Skeletal muscle cell (primary cell): ENCODE measurements at regions not wholly inside any gene's neighbourhood (a gene's known extent, or its start where the extent isn't known, plus 50 kb on each side); places are given as distances from the start of the nearest gene placed in this dataset.
A peak's percentile ranks its signal among the peaks of the same experiment; 100 is the strongest.
"Not testable (repeated sequence)": the region's sequence is repeated elsewhere in the genome, so short reads cannot be mapped to it uniquely, and the experiment has no call there.

Experiments used
- DNase-seq: peaks from one replicate; pipeline ENCODE4 v3.0.0-alpha.2; 2010; ENCODE audit warnings: low read depth
- H3K4me3 ChIP-seq: 2 replicates; pipeline ENCODE4 v1.5.1; 2011; ENCODE audit warnings: low read depth, mild to moderate bottlenecking, control low read depth, low read length, moderate library complexity

DNA sequence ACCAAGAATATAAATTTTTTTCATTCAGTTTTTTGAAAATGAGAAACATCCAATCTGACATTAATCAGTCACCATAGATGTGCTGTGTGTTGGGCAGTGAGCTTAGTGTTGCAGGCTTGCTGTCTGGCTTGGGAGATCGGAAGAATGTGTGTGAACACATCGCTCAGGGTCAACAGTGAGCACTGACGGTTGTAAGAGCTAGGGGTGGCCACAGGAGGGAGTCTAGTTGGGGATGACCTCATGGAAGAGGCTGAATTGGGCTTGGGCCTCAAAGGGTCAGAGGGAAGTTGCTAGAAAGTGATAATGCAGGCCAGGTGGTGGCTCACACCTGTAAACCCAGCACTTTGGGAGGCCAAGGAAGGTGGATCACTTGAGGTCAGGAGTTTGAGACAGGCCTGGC is 375.4 kb downstream of the DDX10 start:
- DNase-seq: no peak
- no peak overlapping the region for H3K4me3 ChIP-seq

DNA sequence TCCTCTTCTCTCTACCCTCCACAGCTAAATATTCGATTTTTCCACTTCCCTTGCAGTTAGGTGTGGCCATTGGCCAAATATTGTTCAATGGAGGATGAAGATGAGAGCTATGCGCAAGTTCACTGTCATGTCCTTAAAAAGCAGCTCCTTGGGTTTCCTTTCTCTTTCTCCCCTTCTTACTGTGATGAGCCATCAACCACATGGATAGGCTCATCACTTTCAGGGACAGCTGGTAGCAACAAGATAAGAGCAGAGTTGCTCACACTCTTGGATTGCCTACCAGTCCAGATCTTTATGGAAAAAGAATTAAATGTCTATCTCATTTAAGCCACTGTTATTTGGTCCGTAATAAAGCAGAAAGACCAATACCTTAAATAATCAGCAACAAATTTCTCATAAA is 377.0 kb downstream of the DDX10 start:
- no peak overlapping the region for H3K4me3 ChIP-seq
- DNase-seq: no peak

DNA sequence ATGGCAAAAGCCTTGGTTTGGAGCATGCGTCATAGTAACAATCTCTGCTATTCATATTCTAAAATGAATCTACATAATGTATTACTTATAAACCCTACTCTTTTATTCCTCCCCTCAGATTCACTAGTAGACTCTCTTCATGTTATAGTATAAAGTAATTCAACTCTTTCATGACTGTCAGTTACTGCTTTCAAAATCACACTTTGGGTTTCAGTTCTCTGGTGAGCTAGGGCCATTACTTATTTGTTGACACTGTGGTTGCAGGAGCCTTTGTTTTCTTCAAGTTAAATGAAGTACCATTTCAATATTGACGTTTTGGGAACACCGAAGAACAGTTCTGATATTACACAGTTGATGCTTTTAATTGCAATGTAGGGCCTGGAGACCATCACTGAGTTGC is 378.4 kb downstream of the DDX10 start:
- no peak for DNase-seq
- H3K4me3 ChIP-seq: no peak overlapping the region

DNA sequence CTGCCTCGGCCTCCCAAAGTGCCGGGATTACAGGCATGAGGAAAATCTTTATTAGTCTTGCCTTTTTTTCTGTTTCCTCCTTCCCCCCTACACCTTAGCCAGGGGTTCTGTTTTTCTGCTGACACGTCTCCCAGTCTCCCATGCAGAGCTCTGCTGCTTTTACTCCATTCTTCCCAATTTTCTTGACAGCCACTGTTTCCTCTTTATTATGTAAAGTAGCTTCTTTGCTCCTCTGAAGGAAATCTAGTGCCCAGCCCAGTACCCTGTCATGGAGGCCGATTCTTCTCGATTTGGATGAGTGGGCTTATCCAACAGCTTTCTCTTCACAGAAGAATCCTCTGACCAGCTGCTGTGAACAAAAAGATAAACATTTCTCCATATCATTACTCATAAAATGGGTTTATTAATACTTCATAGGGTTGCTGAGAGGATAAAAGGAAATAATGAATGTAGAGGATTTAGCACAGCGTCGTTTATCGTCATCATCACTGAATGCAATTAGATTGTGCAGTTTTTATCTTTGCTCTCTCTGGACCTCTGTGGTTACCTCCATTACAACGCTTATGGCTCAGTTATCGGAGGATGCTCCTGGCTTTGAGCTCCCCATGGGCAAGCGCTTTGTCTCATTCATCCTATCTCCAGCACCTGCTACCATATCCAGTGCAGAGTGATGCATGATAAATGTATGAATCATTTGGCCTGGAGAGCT is 375.6 kb upstream of the C11orf87 start:
- DNase-seq: no peak
- no peak overlapping the region for H3K4me3 ChIP-seq

DNA sequence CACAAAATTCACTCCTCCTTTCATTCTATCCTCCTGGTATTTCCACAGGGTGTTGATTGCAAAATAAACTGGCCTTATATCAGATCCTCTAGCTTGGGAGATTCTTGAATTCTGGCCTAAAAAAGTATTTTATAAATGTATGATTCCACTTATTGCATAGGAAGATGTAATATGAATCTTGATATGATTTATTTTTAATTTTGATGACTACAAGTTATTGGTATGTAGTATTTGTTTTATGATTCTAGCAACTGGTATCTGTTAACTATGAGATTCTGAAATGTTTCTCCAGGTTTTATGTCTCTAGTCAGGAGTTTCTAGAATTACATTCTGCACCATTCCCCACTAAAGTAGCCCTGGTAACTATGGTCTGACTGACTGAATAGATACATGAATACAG is 373.9 kb upstream of the C11orf87 start:
- DNase-seq: no peak
- no peak overlapping the region for H3K4me3 ChIP-seq

DNA sequence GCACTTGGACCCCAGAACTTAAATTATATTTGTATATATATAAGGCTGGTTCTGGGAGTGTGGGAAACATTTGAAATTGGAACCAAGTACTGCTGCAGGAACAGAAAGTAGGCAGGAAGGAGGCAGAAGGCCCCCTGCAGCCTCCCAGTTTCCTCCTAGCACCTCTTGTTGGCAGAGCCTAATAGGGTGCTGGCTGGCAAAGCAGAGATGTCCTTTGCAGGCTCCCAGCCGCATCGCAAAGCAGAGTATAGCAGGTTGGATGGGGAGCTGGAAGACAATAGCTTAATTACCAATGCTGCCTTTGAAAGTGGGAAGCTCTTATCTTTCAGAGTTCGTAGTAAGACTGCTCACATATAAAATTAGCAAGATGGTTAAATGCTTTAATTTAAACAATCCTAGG is 370.8 kb upstream of the C11orf87 start:
- no peak for DNase-seq

DNA sequence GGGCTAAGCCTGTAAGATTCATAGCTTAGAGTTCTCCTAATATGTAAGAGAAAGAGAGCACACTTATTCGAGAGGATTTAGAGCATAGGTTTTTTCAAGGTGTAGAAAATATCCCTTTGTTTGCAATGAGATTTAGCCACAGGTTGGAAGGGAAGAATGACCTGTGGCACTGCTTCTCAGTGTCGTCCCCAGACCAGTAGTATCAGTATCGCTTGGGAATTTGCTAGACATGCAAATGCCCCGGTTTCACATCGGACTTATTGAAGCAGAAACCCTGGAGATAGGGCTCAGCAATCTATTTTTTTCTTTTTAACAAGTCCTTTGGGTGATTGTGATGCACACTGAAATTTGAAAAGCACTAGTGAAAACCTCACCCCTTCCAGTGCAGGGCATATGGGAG is 362.6 kb upstream of the C11orf87 start:
- DNase-seq: no peak

More for the DNA sequence above, 370.8 kb upstream of the C11orf87 start:
- no peak overlapping the region for H3K4me3 ChIP-seq

DNA sequence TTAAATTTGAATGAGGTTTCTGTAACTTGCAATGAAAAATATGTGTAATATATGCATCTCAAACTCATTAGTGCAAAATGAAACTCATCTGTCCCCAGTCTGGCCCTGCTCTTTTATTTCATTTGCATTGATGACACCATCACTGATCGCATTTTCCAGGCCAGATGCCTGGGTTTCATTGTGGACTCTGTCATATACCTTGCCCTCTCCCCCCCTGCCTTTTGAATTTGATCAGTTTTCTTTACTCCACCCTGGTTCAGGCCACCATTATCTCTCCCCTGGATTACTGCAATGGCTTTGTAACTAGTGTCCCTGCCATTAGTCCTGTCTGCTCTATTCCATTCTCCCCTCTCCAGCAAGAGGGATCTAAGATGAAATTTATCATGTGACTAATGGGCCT is 360.6 kb upstream of the C11orf87 start:
- no peak overlapping the region for H3K4me3 ChIP-seq
- DNase-seq: no peak

More for the DNA sequence above, 362.6 kb upstream of the C11orf87 start:
- no peak overlapping the region for H3K4me3 ChIP-seq

DNA sequence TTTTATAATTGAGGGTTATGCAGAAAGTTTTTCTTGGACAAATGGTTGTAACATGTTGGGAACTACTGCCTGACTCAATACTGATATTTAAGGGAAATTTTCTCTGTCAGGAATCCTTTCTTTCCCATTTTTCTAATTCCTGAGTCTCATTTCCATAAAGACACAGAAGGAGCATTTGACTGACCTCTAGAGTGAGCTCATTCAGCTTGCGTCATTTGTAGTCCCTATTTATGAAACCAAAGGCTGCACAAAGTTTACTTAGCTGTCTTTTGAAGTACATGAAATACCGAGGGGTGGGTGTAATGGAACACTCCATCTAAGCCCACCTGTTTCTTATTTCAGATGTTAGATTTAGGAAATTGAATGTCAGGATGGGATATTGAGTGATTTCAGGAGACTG is 359.5 kb upstream of the C11orf87 start:
- DNase-seq: peak; percentile 67
- no peak overlapping the region for H3K4me3 ChIP-seq

DNA sequence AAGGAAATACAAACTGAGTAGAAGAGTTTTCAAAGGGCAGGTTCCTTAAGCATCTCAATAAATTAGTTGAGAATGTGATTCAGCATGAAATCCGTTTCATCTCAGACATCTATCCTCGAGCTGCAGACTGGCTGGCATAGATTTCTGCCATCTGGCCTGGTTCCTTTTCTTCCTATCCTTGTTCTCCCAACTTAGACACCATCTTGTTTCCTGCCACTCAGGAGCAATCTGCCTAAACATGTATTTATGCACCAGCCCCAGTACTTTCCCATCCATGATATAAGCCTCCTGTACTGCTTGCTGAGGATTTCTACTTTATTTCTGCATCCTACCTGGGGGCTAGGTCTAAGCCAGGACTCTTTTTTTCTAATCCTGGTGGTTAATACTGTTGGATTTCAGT is 359.1 kb upstream of the C11orf87 start:
- DNase-seq: no peak
- no peak overlapping the region for H3K4me3 ChIP-seq

DNA sequence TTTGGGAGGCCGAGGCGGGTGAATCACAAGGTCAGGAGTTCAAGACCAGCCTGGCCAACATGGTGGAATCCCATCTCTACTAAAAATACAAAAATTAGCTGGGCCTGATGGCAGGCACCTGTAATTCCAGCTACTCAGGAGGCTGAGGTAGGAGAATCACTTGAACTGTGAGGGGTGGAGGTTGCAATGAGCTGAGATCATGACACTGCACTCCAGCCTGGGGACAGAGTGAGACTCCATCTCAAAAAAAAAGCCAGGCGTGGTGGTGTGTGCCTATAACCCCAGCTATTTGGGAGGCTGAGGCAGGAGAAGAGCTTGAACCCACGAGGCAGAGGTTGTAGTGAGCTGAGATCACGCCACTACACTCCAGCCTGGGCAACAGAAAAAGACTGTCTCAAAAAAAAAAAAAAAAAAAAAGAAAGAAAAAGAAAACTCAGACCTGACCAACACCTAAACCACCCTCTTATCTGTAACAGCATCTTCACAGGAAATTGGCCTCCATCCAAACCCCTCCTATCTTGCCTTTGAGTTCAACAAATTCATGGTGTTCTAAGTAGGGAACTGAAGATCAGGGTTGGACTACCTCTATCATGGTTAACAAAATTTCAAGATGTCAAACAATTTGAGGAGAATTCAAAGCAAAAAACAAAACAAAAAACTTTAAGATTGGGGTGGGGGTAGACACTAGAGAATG is 357.2 kb upstream of the C11orf87 start:
- H3K4me3 ChIP-seq, DNase-seq: not testable (repeated sequence)

DNA sequence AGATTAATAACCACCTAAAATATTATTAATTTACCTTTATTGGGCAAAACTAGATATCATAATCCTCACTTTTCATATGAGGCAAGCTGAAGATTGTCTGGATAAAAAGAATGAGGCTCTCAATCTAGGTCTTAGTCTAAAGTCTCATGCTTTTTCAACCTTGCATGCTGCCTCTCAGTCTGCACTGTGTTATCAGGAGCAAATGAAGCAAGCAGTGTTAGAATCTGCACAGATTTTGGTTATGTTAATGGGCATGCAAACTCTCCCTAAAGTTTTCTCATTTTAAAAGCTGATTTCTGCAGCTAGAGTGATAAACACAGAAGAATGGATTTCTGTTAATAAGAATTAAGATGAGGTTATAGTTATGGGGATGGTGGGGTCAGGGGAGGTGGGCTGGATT is 350.7 kb upstream of the C11orf87 start:
- no peak for DNase-seq
- no peak overlapping the region for H3K4me3 ChIP-seq

DNA sequence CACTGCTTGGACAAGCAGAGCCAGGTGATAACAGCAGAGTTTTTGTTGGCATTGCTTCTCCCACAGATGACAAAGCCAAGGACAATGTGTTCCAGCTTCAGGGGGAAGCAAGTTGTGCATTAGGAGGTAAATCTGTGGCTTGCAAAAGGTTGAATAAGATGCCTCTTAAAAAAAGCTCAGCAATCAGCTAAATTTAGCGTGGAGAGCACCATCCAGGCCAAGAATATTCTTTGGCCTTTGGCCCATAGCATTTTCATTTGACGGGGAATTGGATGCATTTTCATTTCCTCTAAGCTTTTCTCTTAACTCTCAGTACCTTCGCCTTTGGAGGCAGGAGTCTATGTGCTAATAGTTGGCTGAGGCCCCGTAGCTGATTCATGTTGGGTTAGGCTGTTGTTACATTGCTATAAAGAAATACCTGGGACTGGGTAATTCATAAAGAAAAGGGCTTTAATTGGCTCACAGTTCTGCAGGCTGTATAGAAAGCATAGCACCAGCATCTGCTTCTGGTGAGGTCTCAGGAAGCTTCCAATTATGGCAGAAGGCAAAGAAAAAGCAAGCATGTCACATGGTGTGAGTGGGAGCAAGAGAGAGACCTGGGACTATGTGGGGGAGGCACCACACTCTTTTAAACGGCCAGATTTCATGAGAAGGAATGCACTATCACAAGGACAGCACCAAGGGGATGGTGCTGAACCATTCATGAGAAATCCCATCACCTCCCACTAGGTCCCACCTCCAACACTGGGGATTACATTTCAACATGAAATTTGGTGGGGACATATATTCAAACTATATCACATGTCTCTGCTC is 350.1 kb upstream of the C11orf87 start:
- DNase-seq: peak; percentile 84
- H3K4me3 ChIP-seq: no peak overlapping the region

DNA sequence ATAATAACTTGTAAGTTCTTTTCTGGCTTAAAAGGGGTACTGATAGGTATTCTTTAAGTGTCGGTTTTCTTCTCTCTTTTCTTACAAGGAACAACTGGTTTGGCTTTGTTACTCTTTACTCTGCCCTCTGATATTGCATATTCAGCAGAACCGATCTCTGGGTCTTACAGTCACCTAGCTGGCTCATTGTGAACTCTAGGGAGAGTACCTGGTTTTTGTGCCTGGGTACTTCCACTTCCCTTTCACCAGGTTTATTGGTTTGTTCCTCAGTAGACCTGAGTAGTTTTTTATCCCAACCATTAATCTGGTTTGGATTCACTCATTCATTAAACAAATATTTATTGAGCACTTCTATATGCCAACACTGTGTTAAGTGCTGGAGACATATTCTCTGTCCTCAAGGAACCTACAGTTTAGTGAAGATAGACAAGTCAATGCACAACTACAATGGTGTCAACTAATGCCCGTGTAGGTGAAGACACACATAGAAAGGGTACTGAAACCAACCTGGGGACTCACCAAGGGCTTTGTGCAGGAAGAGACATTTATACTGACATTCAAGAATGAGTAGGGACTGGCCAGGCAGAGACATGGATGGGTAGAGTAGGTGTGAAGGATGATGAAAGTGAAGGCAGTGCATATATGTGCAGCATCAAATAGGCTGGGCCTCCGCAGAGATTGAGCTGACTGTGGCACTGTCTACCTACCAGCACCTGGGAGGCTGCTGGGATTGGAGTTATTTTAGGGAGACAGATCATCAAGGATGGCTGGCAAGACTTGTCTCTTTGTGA is 348.8 kb upstream of the C11orf87 start:
- H3K4me3 ChIP-seq: no peak overlapping the region
- no peak for DNase-seq

DNA sequence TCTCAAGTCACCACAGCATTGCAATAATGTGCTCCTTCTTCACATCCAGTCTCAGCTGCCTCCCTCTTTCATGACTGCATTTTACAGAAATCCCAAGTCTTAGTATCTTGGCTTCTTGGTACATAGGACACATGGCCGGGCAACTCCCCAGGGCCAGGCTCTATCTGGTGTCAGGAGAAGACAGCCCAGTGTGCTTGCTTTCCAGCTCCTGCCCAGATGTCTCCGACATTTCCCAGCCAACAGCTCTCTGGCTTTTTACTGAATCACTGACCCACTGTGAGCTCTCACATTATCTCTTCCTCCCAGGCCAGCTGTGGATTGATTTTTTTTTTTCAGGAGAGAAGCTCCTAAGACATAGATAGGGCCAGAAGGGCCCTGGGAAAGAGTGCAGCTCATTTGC is 346.0 kb upstream of the C11orf87 start:
- no peak for DNase-seq
- no peak overlapping the region for H3K4me3 ChIP-seq

DNA sequence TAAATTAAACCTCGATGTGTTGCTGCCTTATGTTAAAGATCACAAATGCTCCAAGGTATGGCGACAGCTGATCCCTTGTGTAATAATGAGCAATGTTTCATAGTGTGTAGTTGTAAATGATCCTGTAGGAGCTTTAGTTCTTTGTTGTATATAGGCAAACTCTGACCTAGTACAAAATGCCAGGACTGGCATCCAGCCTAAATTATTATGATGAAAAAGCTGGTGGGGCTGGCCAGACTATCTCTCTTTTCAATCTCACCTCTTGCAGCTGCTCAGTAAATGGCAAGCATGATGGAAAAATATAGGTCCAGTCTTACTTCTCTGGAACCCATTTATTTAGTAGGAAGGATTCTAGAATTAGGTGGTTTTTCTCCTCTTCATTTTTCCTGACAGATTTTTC is 345.1 kb upstream of the C11orf87 start:
- no peak for DNase-seq
- no peak overlapping the region for H3K4me3 ChIP-seq

DNA sequence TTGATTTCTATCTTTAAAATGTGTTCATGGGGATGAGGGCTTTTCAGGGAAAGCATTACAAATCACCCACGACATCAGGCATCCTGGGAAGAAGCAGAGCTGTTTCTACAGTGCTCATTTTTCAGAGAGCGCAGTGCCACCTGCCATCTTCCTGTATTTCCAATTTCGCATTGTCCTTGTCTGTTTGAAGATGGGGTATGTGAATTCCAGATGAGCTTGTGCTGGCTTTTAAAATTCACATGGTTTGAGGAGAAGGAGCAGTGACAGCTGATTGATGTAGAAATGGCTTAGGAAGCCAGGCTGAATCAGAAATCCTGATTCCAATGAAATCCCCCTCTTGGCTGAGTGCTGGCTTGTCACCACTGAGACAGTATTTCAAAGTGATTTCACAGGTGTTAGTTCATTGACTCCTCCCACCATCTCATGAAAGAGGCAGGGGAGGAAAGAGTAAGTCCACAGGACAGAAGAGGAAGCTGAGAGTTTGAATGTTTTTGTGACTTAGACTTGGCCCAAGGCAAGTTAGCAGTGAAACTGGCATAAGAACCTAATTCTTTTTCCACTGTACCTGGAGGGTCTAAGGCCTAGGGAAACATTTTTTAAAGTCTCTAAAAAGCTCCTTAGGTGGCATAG is 344.6 kb upstream of the C11orf87 start:
- DNase-seq: no peak
- H3K4me3 ChIP-seq: no peak overlapping the region

DNA sequence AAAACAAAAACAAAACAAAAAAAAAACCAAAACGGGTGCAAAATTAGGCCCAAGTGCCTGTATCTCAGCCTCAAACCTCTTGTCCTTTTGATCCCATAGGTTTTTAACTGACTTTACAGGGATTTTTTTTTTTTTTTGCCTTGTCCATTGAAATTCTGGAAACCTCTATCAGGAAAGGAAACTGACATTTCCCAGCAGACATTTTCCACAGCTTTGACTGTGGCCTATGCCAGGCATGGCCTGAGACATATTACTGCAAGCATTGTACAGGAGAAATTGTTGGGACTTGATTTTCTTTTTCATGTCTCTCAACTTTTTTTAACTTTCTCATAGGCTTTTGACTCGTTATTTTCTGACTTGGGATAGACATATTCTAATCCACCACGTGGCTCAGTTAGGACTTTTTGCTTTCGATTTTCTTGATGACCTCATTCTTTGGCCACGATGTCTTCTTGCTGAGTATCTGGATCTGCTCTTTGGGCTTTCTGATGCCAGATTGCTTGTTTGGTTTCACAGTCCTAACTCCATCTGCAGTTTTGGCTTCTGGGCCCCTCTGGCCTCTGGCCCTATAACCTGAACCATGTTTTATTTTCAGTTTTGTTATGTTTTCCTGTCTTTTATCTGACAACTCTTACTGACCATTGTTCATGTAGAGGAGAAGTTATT is 336.1 kb upstream of the C11orf87 start:
- DNase-seq: no peak
- no peak overlapping the region for H3K4me3 ChIP-seq

DNA sequence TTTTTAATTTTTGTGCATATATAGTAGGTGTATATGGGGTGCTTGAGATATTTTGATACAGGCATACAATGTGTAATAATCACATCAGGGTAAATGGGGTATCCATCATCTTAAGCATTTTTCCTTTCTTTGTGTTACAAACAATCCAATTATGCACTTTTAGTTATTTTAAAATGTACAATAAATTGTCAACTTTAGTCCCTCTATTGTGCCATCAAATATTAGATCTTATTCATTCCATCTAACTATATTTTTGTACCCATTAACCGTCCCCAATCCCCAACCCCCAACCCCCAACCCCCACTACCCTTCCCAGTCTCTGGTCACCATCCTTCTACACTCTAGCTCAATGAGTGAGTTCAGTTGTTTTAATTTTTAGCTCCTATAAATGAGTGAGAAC is 335.1 kb upstream of the C11orf87 start:
- no peak for DNase-seq
- H3K4me3 ChIP-seq: no peak overlapping the region
